ENCODE measurements at regions not wholly inside any gene's neighbourhood (a gene's known extent, or its start where the extent isn't known, plus 50 kb on each side); places are given as distances from the start of the nearest gene placed in this dataset.

DNA sequence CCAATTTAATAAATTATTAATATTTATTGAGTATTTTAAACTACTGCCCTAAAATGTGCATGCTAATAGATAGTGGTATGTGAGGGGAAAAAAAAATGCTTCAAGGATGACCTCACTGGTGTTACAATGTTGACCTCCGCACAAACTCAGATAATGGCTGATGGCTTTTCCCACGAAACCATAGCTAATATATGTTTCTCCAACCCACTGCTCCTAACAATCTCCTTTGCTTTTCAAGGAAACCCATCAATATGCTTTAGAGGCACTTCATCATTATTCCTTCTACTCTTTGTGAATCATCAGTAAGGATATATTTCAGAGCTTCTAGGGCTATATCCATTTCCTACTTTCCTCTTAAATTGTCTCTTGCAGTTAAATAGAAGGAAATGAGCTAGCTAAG lies 1752.0 kb upstream of the TENM3 start:
- intact Hi-C loops (cut with micrococcal nuclease; ENCODE audit: unreplicated experiment) (no loop called here), in situ Hi-C loops (cut with MboI) (no loop called here)
- ChIA-PET SMC1A (ENCODE audit: uncharacterized antibody, unreplicated experiment) (no interaction called here), POLR2A (no interaction called here), CTCF (interaction anchor here (1.2 to 1.4 kb wide), 2 partner anchors 10 to 244 kb away, joined by 3 read pairs; no protein-coding TSS in a partner anchor), RAD21 (ENCODE audit: unreplicated experiment) (no interaction called here)
- Histone ChIP-seq H3K4me3 (no peak overlapping the region), H3K9ac (ENCODE audit: control insufficient read depth, insufficient read depth, low read length) (no peak overlapping the region), H3K4me2 (ENCODE audit: control insufficient read depth, insufficient read depth) (no peak overlapping the region), H4K20me1 (ENCODE audit: control insufficient read depth, insufficient read depth) (no peaks in the 10 kb centered on the region), H3K36me3 (ENCODE audit: control insufficient read depth in 2 of 2, insufficient read depth in 2 of 2, low read length in 1 of 2) (no peaks in the 10 kb centered on the region), H3K27ac (ENCODE audit: control insufficient read depth, insufficient read depth) (no peak overlapping the region), H3K9me3 (replicated peaks; ENCODE audit: control insufficient read depth, insufficient read depth, low read length) (no peaks in the 10 kb centered on the region), H3K4me1 (ENCODE audit: control insufficient read depth, insufficient read depth, low read length) (no peaks in the 10 kb centered on the region), H2AFZ (ENCODE audit: control insufficient read depth, low read depth, low read length) (no peak overlapping the region), H3K27me3 (replicated peaks in 1 of 2; ENCODE audit: control insufficient read depth in 2 of 2, insufficient read depth in 2 of 2, low read length in 1 of 2) (no peaks in the 10 kb centered on the region), H3K79me2 (ENCODE audit: control insufficient read depth, insufficient read depth, low read length) (no peaks in the 10 kb centered on the region)
- WGBS (ENCODE audit: insufficient coverage, insufficient replicate concordance, low lambda C conversion rate, missing lambda C conversion rate) = 57% methylated on average over 2 of the region's 2 CpGs
- FAIRE-seq = no peak
- BruUV-seq (replicated peaks) = no TSS peak
- no peak for DNase-seq (ENCODE audit: low read depth, low spot score)
- TF ChIP-seq FOXM1 (IDR thresholded peaks at IDR 0.05; ENCODE audit: low read depth, low read length) = no peak
- TF ChIP-seq GABPA (IDR thresholded peaks at IDR 0.05; ENCODE audit: low read depth) = no peak
- TF ChIP-seq EGR1 (IDR thresholded peaks at IDR 0.05; ENCODE audit: borderline replicate concordance in 1 of 2, low read depth in 2 of 2, low read length in 2 of 2) = no peak
- TF ChIP-seq, protein P1, sequence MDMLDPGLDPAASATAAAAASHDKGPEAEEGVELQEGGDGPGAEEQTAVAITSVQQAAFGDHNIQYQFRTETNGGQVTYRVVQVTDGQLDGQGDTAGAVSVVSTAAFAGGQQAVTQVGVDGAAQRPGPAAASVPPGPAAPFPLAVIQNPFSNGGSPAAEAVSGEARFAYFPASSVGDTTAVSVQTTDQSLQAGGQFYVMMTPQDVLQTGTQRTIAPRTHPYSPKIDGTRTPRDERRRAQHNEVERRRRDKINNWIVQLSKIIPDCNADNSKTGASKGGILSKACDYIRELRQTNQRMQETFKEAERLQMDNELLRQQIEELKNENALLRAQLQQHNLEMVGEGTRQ (IDR thresholded peaks at IDR 0.05; ENCODE audit: borderline replicate concordance, low read depth, low read length) = no peak
- no peak for TF ChIP-seq MYB (IDR thresholded peaks at IDR 0.05; ENCODE audit: borderline replicate concordance, low read depth, low read length)
- TF ChIP-seq TCF12 (IDR thresholded peaks at IDR 0.05; ENCODE audit: low read depth, low read length) = no peak
- TF ChIP-seq GATAD2B (conservative IDR thresholded peaks at IDR 0.05; ENCODE audit: low read depth) = no peak
- TF ChIP-seq SIX5 (IDR thresholded peaks at IDR 0.05; ENCODE audit: low read depth, low read length, severe bottlenecking) = no peak
- TF ChIP-seq ZZZ3 (IDR thresholded peaks at IDR 0.05; ENCODE audit: control insufficient read depth, insufficient read length, low read depth) = no peak
- ATAC-seq = no peak

Measured in GM12878 (cell line).